ENCODE measurements at regions not wholly inside any gene's neighbourhood (a gene's known extent, or its start where the extent isn't known, plus 50 kb on each side); places are given as distances from the start of the nearest gene placed in this dataset.

DNA sequence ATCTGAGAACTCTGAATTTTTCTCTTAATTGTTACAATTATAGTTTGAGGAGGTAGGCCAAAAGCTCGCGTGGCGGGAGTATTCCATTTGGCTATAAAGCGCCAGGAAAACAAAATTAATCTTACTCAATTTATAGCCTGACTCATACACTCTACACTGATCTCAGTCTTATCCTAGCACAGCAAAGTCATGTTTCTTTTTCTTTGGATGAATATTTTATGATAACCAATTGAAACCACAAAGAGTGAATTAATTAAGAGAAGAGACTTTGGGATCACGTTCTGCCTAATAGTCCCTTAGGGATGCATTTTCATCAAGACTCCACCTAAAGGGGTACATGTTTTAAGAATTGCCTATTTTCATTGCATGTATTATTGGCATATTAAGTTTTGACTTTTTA lies 420.8 kb downstream of the HGF start:
- TF ChIP-seq, protein P1, sequence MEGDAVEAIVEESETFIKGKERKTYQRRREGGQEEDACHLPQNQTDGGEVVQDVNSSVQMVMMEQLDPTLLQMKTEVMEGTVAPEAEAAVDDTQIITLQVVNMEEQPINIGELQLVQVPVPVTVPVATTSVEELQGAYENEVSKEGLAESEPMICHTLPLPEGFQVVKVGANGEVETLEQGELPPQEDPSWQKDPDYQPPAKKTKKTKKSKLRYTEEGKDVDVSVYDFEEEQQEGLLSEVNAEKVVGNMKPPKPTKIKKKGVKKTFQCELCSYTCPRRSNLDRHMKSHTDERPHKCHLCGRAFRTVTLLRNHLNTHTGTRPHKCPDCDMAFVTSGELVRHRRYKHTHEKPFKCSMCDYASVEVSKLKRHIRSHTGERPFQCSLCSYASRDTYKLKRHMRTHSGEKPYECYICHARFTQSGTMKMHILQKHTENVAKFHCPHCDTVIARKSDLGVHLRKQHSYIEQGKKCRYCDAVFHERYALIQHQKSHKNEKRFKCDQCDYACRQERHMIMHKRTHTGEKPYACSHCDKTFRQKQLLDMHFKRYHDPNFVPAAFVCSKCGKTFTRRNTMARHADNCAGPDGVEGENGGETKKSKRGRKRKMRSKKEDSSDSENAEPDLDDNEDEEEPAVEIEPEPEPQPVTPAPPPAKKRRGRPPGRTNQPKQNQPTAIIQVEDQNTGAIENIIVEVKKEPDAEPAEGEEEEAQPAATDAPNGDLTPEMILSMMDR (conservative IDR thresholded peaks at IDR 0.05; ENCODE audit: low read depth, low read length) = no peak
- TF ChIP-seq EZH2 (IDR thresholded peaks at IDR 0.05; ENCODE audit: low read length, unreplicated experiment) = no peak
- no peak for TF ChIP-seq EZH2phosphoT487 (IDR thresholded peaks at IDR 0.05; ENCODE audit: borderline replicate concordance, low read length)
